HCT116 (cell line): ENCODE measurements at regions not wholly inside any gene's neighbourhood (a gene's known extent, or its start where the extent isn't known, plus 50 kb on each side); places are given as distances from the start of the nearest gene placed in this dataset.
"Not testable (repeated sequence)": the region's sequence is repeated elsewhere in the genome, so short reads cannot be mapped to it uniquely, and the experiment has no call there.

Experiments used
- ATAC-seq: fragments of 200-7000 bp; cut with Tn5 transposase; 2 replicates; pipeline ENCODE4 v1.9.1; 2020; ENCODE audit warnings: mild to moderate bottlenecking, moderate library complexity
- BruUV-seq: library from RNA; stranded (reverse); fragments of 400-500 nt; replicated peaks from 2 replicates; lab custom pipeline; 2021; lab: Mats Ljungman, UMichigan
- CTCF ChIA-PET: fragments of 300-600 bp; sonication (Branson Sonifier 250); formaldehyde crosslinking; loops from one replicate; lab custom pipeline; 2021; ENCODE audit warnings: antibody characterized with exemption; lab: Charles Lee
- POLR2A ChIA-PET: fragments of 300-600, 350-600 bp; sonication (Branson Sonifier 250); formaldehyde crosslinking; loops from one replicate; lab custom pipeline; 2021; ENCODE audit warnings: antibody characterized with exemption; lab: Charles Lee
- RAD21 ChIA-PET, 2 experiments: fragments of 300-600 bp; sonication (Branson Sonifier 250); formaldehyde crosslinking; loops; one replicate each; lab custom pipeline; 2023; ENCODE audit warnings: low total read pairs in 2 of 2; ENCODE audit not compliant: uncharacterized antibody in 2 of 2, unreplicated experiment in 2 of 2, low non-redundant PET in 1 of 2; lab: Charles Lee
- DNase-seq: peaks from one replicate; pipeline ENCODE4 v3.0.0-alpha.2; 2010; ENCODE audit warnings: low read depth, low spot score
- H2AFZ ChIP-seq: fragments of 200-600 bp; shearing (Covaris generic), sonication (generic); 2 replicates; pipeline ENCODE4 v1.6.1; 2017; ENCODE audit warnings: low read depth, mixed run types, mixed read lengths, antibody characterized with exemption, low read length; ENCODE audit not compliant: poor library complexity, severe bottlenecking
- H3K27ac ChIP-seq: 2 replicates; pipeline ENCODE4 v1.5.1; 2012; ENCODE audit warnings: low read depth, low read length
- H3K27me3 ChIP-seq: fragments of 200-600 bp; sonication (generic); 2 replicates; pipeline ENCODE4 v1.6.1; 2016; ENCODE audit warnings: mixed run types, low read length, mixed read lengths; ENCODE audit not compliant: insufficient read depth
- H3K36me3 ChIP-seq, 2 experiments: fragments of 200-500 bp in 1 of 2; fragments of 200-600 bp in 1 of 2; sonication (Bioruptor generic) in 1 of 2; sonication (generic) in 1 of 2; 2 replicates each; pipeline versions ENCODE4 v1.5.1 to v1.6.1; 2014 to 2016; ENCODE audit warnings: low read length in 2 of 2, inconsistent platforms in 1 of 2, mixed read lengths in 1 of 2, mixed run types in 1 of 2; ENCODE audit not compliant: insufficient read depth in 2 of 2, control insufficient read depth in 1 of 2
- H3K4me1 ChIP-seq, 2 experiments: fragments of 200-600 bp in 1 of 2; sonication (generic) in 1 of 2; 2 replicates each; pipeline versions ENCODE4 v1.5.1 to v1.6.1; 2012 to 2017; ENCODE audit warnings: low read length in 2 of 2, inconsistent platforms in 1 of 2, mild to moderate bottlenecking in 1 of 2, mixed read lengths in 1 of 2, mixed run types in 1 of 2, moderate library complexity in 1 of 2; ENCODE audit not compliant: insufficient read depth in 2 of 2, control insufficient read depth in 1 of 2
- H3K4me2 ChIP-seq: fragments of 200-600 bp; sonication (generic); 2 replicates; pipeline ENCODE4 v1.6.1; 2017; ENCODE audit warnings: mixed run types, low read length, mixed read lengths
- H3K4me3 ChIP-seq, 2 experiments: fragments of 200-600 bp in 1 of 2; sonication (generic) in 1 of 2; replicated peaks in 1 of 2; 2 replicates each; pipeline ENCODE4 v1.5.1; 2011 to 2016; ENCODE audit warnings: low read length in 2 of 2, control low read depth in 1 of 2, low read depth in 1 of 2, mild to moderate bottlenecking in 1 of 2, mixed read lengths in 1 of 2, mixed run types in 1 of 2
- H3K79me2 ChIP-seq: fragments of 200-600 bp; sonication (generic); 2 replicates; pipeline ENCODE4 v1.6.1; 2017; ENCODE audit warnings: mild to moderate bottlenecking, mixed run types, low read length, moderate library complexity, mixed read lengths; ENCODE audit not compliant: insufficient read depth
- H3K9ac ChIP-seq: fragments of 200-600 bp; sonication (generic); 2 replicates; pipeline ENCODE4 v1.6.1; 2016; ENCODE audit warnings: low read length, mixed read lengths
- H3K9me2 ChIP-seq: fragments of 200-600 bp; sonication (generic), shearing (Covaris generic); 2 replicates; pipeline ENCODE4 v1.6.1; 2017; ENCODE audit warnings: mixed run types, mild to moderate bottlenecking, moderate library complexity; ENCODE audit not compliant: insufficient read depth
- H3K9me3 ChIP-seq, 2 experiments: fragments of 200-500 bp in 1 of 2; fragments of 200-600 bp in 1 of 2; sonication (Bioruptor generic) in 1 of 2; sonication (generic) in 1 of 2; 2 replicates each; pipeline ENCODE4 v1.6.1; 2014 to 2017; ENCODE audit warnings: low read length in 2 of 2, mixed read lengths in 2 of 2, inconsistent platforms in 1 of 2, low read depth in 1 of 2, mild to moderate bottlenecking in 1 of 2, mixed run types in 1 of 2, moderate library complexity in 1 of 2; ENCODE audit not compliant: control insufficient read depth in 1 of 2, insufficient read depth in 1 of 2
- H4K20me1 ChIP-seq: fragments of 200-600 bp; sonication (generic), shearing (Covaris generic); 2 replicates; pipeline ENCODE4 v1.6.1; 2017; ENCODE audit warnings: mixed run types, mild to moderate bottlenecking, moderate library complexity; ENCODE audit not compliant: insufficient read depth
- CBX3 ChIP-seq: IDR thresholded peaks from 2 replicates; pipeline ENCODE4 v1.6.1; 2012; ENCODE audit warnings: low read depth
- CTCF ChIP-seq, 3 experiments: fragments of 200-600 bp in 1 of 3; sonication (generic) in 1 of 3; IDR thresholded peaks in 2 of 3; conservative IDR thresholded peaks in 1 of 3; 2 replicates each; pipeline ENCODE4 v1.5.1; 2012 to 2017; ENCODE audit warnings: low read depth in 2 of 3, low read length in 2 of 3, antibody characterized with exemption in 1 of 3, borderline replicate concordance in 1 of 3, control low read depth in 1 of 3, mild to moderate bottlenecking in 1 of 3, mixed read lengths in 1 of 3, mixed run types in 1 of 3, moderate library complexity in 1 of 3; ENCODE audit not compliant: insufficient read depth in 1 of 3
- ELF1 ChIP-seq: IDR thresholded peaks from 2 replicates; pipeline ENCODE4 v1.6.1; 2012; ENCODE audit warnings: low read depth, borderline replicate concordance
- EZH2 ChIP-seq: fragments of 200-600 bp; sonication (generic); IDR thresholded peaks from 2 replicates; pipeline ENCODE4 v1.6.1; 2017; ENCODE audit warnings: antibody characterized with exemption, mixed run types
- FOSL1 ChIP-seq: IDR thresholded peaks from 2 replicates; pipeline ENCODE4 v1.6.1; 2012; ENCODE audit warnings: low read depth
- JUND ChIP-seq: IDR thresholded peaks from 2 replicates; pipeline ENCODE4 v1.6.1; 2012
- POLR2AphosphoS5 ChIP-seq: IDR thresholded peaks from 2 replicates; pipeline ENCODE4 v1.6.1; 2011; ENCODE audit warnings: mild to moderate bottlenecking, low read depth, low read length, moderate library complexity
- RAD21 ChIP-seq: IDR thresholded peaks from 2 replicates; pipeline ENCODE4 v1.6.1; 2012; ENCODE audit warnings: low read depth, mild to moderate bottlenecking
- ZBTB33 ChIP-seq: IDR thresholded peaks from 2 replicates; pipeline ENCODE4 v1.6.1; 2011; ENCODE audit warnings: mild to moderate bottlenecking, low read length, moderate library complexity; ENCODE audit not compliant: insufficient replicate concordance; ENCODE audit errors: extremely low read depth
- intact Hi-C: fragments of 100-400 bp; cut with micrococcal nuclease; formaldehyde crosslinking; loops from 2 replicates; pipeline ENCODE4 v1.10.0; 2022

DNA sequence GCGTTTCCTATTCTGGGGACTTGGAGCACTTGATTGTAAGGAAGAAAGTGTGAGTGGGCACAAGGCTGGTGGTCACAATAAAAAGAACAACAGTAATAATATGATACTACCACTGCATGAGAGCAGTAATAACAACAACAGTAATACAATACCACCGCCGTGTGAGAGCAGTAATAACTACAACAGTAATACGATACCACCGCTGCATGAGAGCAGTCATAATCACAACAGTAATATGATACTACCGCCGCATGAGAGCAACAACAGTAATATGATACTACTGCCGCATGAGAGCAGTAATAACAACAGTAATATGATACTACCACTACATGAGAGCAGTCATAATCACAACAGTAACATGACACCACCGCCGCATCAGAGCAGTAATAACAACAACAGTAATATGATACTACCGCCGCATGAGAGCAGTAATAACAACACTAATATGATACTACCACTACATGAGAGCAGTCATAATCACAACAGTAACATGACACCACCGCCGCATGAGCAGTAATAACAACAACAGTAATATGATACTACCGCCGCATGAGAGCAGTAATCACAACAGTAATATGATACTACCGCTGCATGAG, 201.6 kb downstream of the ASMT start:
- intact Hi-C loops, CTCF ChIA-PET, POLR2A ChIA-PET, H3K9ac ChIP-seq, H3K79me2 ChIP-seq, H3K4me3 ChIP-seq, H2AFZ ChIP-seq, H3K4me1 ChIP-seq, H3K9me3 ChIP-seq, H3K27me3 ChIP-seq, H3K36me3 ChIP-seq, H3K27ac ChIP-seq, H3K9me2 ChIP-seq, DNase-seq, ATAC-seq, H4K20me1 ChIP-seq, RAD21 ChIA-PET, BruUV-seq, H3K4me2 ChIP-seq: not testable (repeated sequence)
- TF ChIP-seq RAD21 = 0 out of 2 replicates have a peak, but pooled peaks have one; percentile 22

GRCh38 chrX:1821846-1822245, 207.0 kb downstream of the ASMT start:
- RAD21 ChIA-PET = no interaction called here

More at GRCh38 chrX:1821846-1822245, 207.0 kb downstream of the ASMT start:
- TF ChIP-seq JUND (no peak), CBX3 (no peak), POLR2AphosphoS5 (no peak), EZH2 (no peak), FOSL1 (no peak), ZBTB33 (no peak), ELF1 (no peak), CTCF (IDR thresholded peaks at IDR 0.05 in 2 of 3, conservative IDR thresholded peaks at IDR 0.05 in 1 of 3; ENCODE audit: borderline replicate concordance in 1 of 3, insufficient read depth in 1 of 3, low read depth in 2 of 3, low read length in 2 of 3) (no peak)
- TF ChIP-seq, all 23 proteins: peak for 0
- H3K4me3 ChIP-seq = no peak overlapping the region
- H3K36me3 ChIP-seq = no peaks in the 10 kb centered on the region
- no peaks in the 10 kb centered on the region for H3K9me3 ChIP-seq
- H3K9ac ChIP-seq = no peak overlapping the region
- POLR2A ChIA-PET = no interaction called here
- H4K20me1 ChIP-seq = no peaks in the 10 kb centered on the region
- ATAC-seq (no peak), DNase-seq (no peak)
- H3K27me3 ChIP-seq = no peaks in the 10 kb centered on the region
- intact Hi-C loops = no loop called here
- CTCF ChIA-PET = no interaction called here
- H3K4me1 ChIP-seq = no peaks in the 10 kb centered on the region
- no TSS peak for BruUV-seq
- H3K9me2 ChIP-seq = no peaks in the 10 kb centered on the region
- H3K27ac ChIP-seq = no peak overlapping the region
- H3K4me2 ChIP-seq = no peak overlapping the region
- no peak overlapping the region for H2AFZ ChIP-seq
- no peaks in the 10 kb centered on the region for H3K79me2 ChIP-seq
